ENCODE measurements at regions not wholly inside any gene's neighbourhood (a gene's known extent, or its start where the extent isn't known, plus 50 kb on each side); places are given as distances from the start of the nearest gene placed in this dataset.

GRCh38 chr2:129224486-129224885, 755.0 kb upstream of the RAB6C start:
- Histone ChIP-seq H3K27ac (ENCODE audit: low read depth in 1 of 2, low read length in 2 of 2) (no peak overlapping the region), H3K4me3 (ENCODE audit: low read depth in 1 of 3, low read length in 3 of 3) (no peak overlapping the region), H3K36me3 (ENCODE audit: control insufficient read depth in 4 of 4, insufficient read depth in 3 of 4, low read depth in 1 of 4, low read length in 3 of 4) (no peaks in the 10 kb centered on the region), H3K9ac (ENCODE audit: low read depth in 1 of 2, low read length in 2 of 2) (no peak overlapping the region), H3K4me1 (ENCODE audit: control insufficient read depth in 4 of 4, insufficient read depth in 4 of 4, low read length in 3 of 4) (no peaks in the 10 kb centered on the region), H3K27me3 (ENCODE audit: control insufficient read depth in 4 of 4, insufficient read depth in 4 of 4, low read length in 3 of 4) (no peaks in the 10 kb centered on the region), H3K9me3 (ENCODE audit: control insufficient read depth in 4 of 4, low read length in 3 of 4) (no peaks in the 10 kb centered on the region)
- no peak for TF ChIP-seq RXRA (IDR thresholded peaks at IDR 0.05)
- no peak for TF ChIP-seq RAD21 (IDR thresholded peaks at IDR 0.05)
- TF ChIP-seq YY1 (IDR thresholded peaks at IDR 0.05): no peak
- no peak for TF ChIP-seq HNF4G (IDR thresholded peaks at IDR 0.05)
- TF ChIP-seq GABPA (IDR thresholded peaks at IDR 0.05 in 1 of 2, conservative IDR thresholded peaks at IDR 0.05 in 1 of 2): no peak
- no peak for TF ChIP-seq CTCF (IDR thresholded peaks at IDR 0.05; ENCODE audit: low read depth, low read length, missing input control)
- no peak for TF ChIP-seq EGR1 (IDR thresholded peaks at IDR 0.05; ENCODE audit: low read depth in 2 of 2)
- TF ChIP-seq ZBTB33 (IDR thresholded peaks at IDR 0.05): no peak
- TF ChIP-seq, protein P1, sequence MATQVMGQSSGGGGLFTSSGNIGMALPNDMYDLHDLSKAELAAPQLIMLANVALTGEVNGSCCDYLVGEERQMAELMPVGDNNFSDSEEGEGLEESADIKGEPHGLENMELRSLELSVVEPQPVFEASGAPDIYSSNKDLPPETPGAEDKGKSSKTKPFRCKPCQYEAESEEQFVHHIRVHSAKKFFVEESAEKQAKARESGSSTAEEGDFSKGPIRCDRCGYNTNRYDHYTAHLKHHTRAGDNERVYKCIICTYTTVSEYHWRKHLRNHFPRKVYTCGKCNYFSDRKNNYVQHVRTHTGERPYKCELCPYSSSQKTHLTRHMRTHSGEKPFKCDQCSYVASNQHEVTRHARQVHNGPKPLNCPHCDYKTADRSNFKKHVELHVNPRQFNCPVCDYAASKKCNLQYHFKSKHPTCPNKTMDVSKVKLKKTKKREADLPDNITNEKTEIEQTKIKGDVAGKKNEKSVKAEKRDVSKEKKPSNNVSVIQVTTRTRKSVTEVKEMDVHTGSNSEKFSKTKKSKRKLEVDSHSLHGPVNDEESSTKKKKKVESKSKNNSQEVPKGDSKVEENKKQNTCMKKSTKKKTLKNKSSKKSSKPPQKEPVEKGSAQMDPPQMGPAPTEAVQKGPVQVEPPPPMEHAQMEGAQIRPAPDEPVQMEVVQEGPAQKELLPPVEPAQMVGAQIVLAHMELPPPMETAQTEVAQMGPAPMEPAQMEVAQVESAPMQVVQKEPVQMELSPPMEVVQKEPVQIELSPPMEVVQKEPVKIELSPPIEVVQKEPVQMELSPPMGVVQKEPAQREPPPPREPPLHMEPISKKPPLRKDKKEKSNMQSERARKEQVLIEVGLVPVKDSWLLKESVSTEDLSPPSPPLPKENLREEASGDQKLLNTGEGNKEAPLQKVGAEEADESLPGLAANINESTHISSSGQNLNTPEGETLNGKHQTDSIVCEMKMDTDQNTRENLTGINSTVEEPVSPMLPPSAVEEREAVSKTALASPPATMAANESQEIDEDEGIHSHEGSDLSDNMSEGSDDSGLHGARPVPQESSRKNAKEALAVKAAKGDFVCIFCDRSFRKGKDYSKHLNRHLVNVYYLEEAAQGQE (IDR thresholded peaks at IDR 0.05): no peak
- no peak for TF ChIP-seq MAX (IDR thresholded peaks at IDR 0.05)
- no peak for TF ChIP-seq SP1 (IDR thresholded peaks at IDR 0.05)
- TF ChIP-seq FOXA2 (IDR thresholded peaks at IDR 0.05): no peak
- no peak for TF ChIP-seq HNF4A (conservative IDR thresholded peaks at IDR 0.05)
- no peak for TF ChIP-seq NR2F2 (IDR thresholded peaks at IDR 0.05)
- TF ChIP-seq JUND (IDR thresholded peaks at IDR 0.05): no peak
- TF ChIP-seq, protein P2, sequence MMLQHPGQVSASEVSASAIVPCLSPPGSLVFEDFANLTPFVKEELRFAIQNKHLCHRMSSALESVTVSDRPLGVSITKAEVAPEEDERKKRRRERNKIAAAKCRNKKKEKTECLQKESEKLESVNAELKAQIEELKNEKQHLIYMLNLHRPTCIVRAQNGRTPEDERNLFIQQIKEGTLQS (IDR thresholded peaks at IDR 0.05): no peak
- no peak for TF ChIP-seq FOXA1 (IDR thresholded peaks at IDR 0.05)
- TF ChIP-seq TAF1 (conservative IDR thresholded peaks at IDR 0.05): no peak
- 71% methylated on average over 3 of the region's 3 CpGs for WGBS
- no peak for DNase-seq (ENCODE audit: low spot score)

Data from liver (tissue), 8 donors.